ENCODE measurements at regions not wholly inside any gene's neighbourhood (a gene's known extent, or its start where the extent isn't known, plus 50 kb on each side); places are given as distances from the start of the nearest gene placed in this dataset.

DNA sequence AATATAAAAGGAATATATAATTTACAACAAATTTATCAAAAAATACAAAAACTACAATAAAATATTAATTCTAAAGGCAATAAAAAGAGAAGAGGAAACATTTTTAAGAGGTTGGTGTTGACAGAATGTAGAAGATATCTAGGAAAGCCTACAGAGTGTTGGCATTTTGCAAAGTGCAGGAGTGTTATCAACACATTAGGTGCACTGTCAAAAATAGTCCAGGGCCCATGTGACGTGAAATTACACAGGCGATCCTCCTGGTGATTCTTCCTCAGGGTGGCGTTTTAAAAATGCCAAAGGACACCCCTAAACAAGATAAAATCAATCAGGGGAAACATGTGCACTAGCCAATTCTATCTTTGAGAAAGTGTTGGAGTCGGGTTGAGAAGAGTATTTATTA lies 222.7 kb downstream of the ARPP21 start:
- H3K27me3 Mint-ChIP-seq (ENCODE audit: insufficient read depth), result peaks cover 9% of the 10 kb centered on the region
- DNase-seq, result no peak
- no peaks in the 10 kb centered on the region for H3K4me1 Mint-ChIP-seq
- no peak overlapping the region for H3K4me3 ChIP-seq (ENCODE audit: low read length)
- no peaks in the 10 kb centered on the region for H3K4me1 ChIP-seq (ENCODE audit: control insufficient read depth, insufficient read depth, low read length)
- no peak overlapping the region for H3K27ac ChIP-seq (ENCODE audit: low read depth, low read length)
- TF ChIP-seq, protein P1, sequence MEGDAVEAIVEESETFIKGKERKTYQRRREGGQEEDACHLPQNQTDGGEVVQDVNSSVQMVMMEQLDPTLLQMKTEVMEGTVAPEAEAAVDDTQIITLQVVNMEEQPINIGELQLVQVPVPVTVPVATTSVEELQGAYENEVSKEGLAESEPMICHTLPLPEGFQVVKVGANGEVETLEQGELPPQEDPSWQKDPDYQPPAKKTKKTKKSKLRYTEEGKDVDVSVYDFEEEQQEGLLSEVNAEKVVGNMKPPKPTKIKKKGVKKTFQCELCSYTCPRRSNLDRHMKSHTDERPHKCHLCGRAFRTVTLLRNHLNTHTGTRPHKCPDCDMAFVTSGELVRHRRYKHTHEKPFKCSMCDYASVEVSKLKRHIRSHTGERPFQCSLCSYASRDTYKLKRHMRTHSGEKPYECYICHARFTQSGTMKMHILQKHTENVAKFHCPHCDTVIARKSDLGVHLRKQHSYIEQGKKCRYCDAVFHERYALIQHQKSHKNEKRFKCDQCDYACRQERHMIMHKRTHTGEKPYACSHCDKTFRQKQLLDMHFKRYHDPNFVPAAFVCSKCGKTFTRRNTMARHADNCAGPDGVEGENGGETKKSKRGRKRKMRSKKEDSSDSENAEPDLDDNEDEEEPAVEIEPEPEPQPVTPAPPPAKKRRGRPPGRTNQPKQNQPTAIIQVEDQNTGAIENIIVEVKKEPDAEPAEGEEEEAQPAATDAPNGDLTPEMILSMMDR (conservative IDR thresholded peaks at IDR 0.05), result no peak
- H3K9me3 Mint-ChIP-seq, result no peaks in the 10 kb centered on the region
- WGBS, 2 experiments (ENCODE audit: insufficient coverage in 1 of 2, insufficient read length in 1 of 2), result 95% methylated on average over 3 of the region's 4 CpGs; no CpG with 5 or more reads in 1 of the 2 experiments
- no peaks in the 10 kb centered on the region for H3K36me3 ChIP-seq (ENCODE audit: control insufficient read depth, insufficient read depth, low read length)
- no peaks in the 10 kb centered on the region for H3K9me3 ChIP-seq (ENCODE audit: control insufficient read depth, low read length)
- no peak overlapping the region for H3K9ac ChIP-seq (ENCODE audit: extremely low read depth, low read length, poor library complexity, severe bottlenecking)
- H3K27me3 ChIP-seq (ENCODE audit: control insufficient read depth, insufficient read depth, low read length, poor library complexity, severe bottlenecking), result no peaks in the 10 kb centered on the region
- no peak overlapping the region for H3K27ac Mint-ChIP-seq
- H3K4me3 Mint-ChIP-seq, result no peak overlapping the region
- no peaks in the 10 kb centered on the region for H3K36me3 Mint-ChIP-seq (ENCODE audit: low read depth)

DNA sequence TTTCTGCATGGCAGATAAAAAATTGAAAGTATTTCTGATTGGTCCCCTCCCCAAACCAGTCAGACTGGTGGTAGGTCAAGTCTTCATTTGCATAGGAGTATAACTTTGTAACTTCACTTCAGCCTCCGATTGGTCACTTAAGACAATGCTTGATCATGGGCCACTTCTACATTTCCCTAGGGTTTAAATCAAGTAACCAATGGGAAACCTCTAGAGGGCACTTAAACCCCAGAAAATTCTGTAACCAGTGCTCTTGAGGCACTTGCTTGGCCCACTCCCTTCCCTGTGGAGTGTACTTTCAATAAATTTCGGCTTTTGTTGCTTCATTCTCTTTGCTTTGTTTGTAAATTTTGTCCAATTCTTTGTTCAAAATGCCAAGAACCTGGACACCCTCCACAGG lies 225.5 kb downstream of the ARPP21 start:
- Histone ChIP-seq H3K4me1 (ENCODE audit: control insufficient read depth, insufficient read depth, low read length) (no peaks in the 10 kb centered on the region), H3K9ac (ENCODE audit: extremely low read depth, low read length, poor library complexity, severe bottlenecking) (no peak overlapping the region), H3K27ac (ENCODE audit: low read depth, low read length) (no peak overlapping the region), H3K9me3 (ENCODE audit: control insufficient read depth, low read length) (no peaks in the 10 kb centered on the region), H3K4me3 (ENCODE audit: low read length) (no peak overlapping the region), H3K27me3 (ENCODE audit: control insufficient read depth, insufficient read depth, low read length, poor library complexity, severe bottlenecking) (no peaks in the 10 kb centered on the region), H3K36me3 (ENCODE audit: control insufficient read depth, insufficient read depth, low read length) (no peaks in the 10 kb centered on the region)
- no peak for DNase-seq
- TF ChIP-seq, protein P1 (conservative IDR thresholded peaks at IDR 0.05), result peak; percentile 29
- 86 to 97% methylated on average over 2 of the region's 2 CpGs for whole genome bisulfite sequencing, 2 experiments (ENCODE audit: insufficient coverage in 1 of 2, insufficient read length in 1 of 2)
- Mint-ChIP-seq H3K27me3 (ENCODE audit: insufficient read depth) (no peaks in the 10 kb centered on the region), H3K4me3 (no peak overlapping the region), H3K36me3 (ENCODE audit: low read depth) (no peaks in the 10 kb centered on the region), H3K9me3 (no peaks in the 10 kb centered on the region), H3K4me1 (no peaks in the 10 kb centered on the region), H3K27ac (no peak overlapping the region)

DNA sequence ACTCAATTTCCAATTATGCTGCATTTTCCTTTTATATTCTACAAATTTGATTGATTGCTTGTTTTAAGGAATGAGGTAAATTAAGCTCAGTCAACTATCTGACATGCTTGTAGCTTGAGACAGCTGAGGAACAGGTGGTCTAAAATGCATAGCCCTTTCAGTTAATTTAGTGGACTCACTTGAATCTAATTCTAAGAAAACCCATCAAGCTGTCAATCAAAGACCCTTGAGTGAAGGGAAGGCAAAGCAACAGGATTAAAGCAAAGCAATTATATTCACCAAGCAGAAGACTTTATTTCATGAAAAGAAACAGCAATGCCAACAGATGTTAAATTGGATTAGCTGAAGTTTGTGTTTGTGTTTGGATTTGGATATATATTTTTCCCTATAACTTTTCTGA lies 228.5 kb downstream of the ARPP21 start:
- Mint-ChIP-seq H3K36me3 (ENCODE audit: low read depth) (no peaks in the 10 kb centered on the region), H3K27me3 (ENCODE audit: insufficient read depth) (no peaks in the 10 kb centered on the region), H3K4me3 (no peak overlapping the region), H3K9me3 (no peaks in the 10 kb centered on the region), H3K4me1 (no peaks in the 10 kb centered on the region), H3K27ac (no peak overlapping the region)
- Histone ChIP-seq H3K9ac (ENCODE audit: extremely low read depth, low read length, poor library complexity, severe bottlenecking) (no peak overlapping the region), H3K27ac (ENCODE audit: low read depth, low read length) (no peak overlapping the region), H3K36me3 (ENCODE audit: control insufficient read depth, insufficient read depth, low read length) (no peaks in the 10 kb centered on the region), H3K4me3 (ENCODE audit: low read length) (no peak overlapping the region), H3K27me3 (ENCODE audit: control insufficient read depth, insufficient read depth, low read length, poor library complexity, severe bottlenecking) (no peaks in the 10 kb centered on the region), H3K4me1 (ENCODE audit: control insufficient read depth, insufficient read depth, low read length) (no peaks in the 10 kb centered on the region), H3K9me3 (ENCODE audit: control insufficient read depth, low read length) (no peaks in the 10 kb centered on the region)
- TF ChIP-seq, protein P1 (conservative IDR thresholded peaks at IDR 0.05), result no peak
- no peak for DNase-seq
